Astrocyte of the cerebellum (primary cell): ENCODE measurements at regions not wholly inside any gene's neighbourhood (a gene's known extent, or its start where the extent isn't known, plus 50 kb on each side); places are given as distances from the start of the nearest gene placed in this dataset.
A peak's percentile ranks its signal among the peaks of the same experiment; 100 is the strongest.
"Not testable (repeated sequence)": the region's sequence is repeated elsewhere in the genome, so short reads cannot be mapped to it uniquely, and the experiment has no call there.

Experiments
- DNase-seq: peaks from one replicate; pipeline ENCODE4 v3.0.0-alpha.2; 2011; ENCODE audit warnings: low read depth
- H3K4me3 ChIP-seq: 2 replicates; pipeline ENCODE4 v1.5.1; 2011; ENCODE audit warnings: mild to moderate bottlenecking, low read depth, low read length, moderate library complexity
- in situ Hi-C: cut with HindIII; loops from 2 replicates; pipeline ENCODE4 v1.10.0; 2017; ENCODE audit warnings: low sequenced_read_pairs

GRCh38 chr9:40222617-40223200, 867.2 kb downstream of the SPATA31A1 start:
- H3K4me3 ChIP-seq: peak overlapping the region; percentile 23
- DNase-seq, in situ Hi-C loops: not testable (repeated sequence)

- DNase-seq, in situ Hi-C loops: not testable (repeated sequence)
- H3K4me3 ChIP-seq: peak overlapping the region; percentile 23
Observed at GRCh38 chr9:40223353-40223752, 867.9 kb downstream of the SPATA31A1 start.
